ENCODE measurements at regions not wholly inside any gene's neighbourhood (a gene's known extent, or its start where the extent isn't known, plus 50 kb on each side); places are given as distances from the start of the nearest gene placed in this dataset.

DNA sequence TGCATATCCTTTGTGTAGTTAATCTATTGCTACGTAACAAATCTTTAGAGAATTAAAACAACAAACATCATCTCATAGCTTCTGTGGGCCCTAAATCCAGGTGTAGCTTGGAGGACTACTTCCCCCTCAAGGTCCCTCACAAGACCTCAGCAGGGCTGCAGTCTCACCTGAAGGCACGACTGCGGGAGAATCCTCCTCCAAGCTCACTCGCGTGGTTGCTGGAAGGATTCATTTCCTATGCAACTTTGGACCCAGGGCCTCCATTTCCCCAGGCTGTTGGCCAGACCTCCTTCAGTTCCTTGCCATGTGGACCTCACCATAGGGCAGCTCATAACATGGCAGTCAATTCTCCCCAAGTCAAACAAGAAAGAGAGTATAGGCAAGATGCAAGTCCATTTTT is 140.4 kb downstream of the OAT start:
- Histone ChIP-seq H3K9me3 (no peaks in the 10 kb centered on the region), H3K36me3 (no peaks in the 10 kb centered on the region), H3K27ac (no peak overlapping the region), H3K4me1 (no peaks in the 10 kb centered on the region), H3K27me3 (no peaks in the 10 kb centered on the region), H3K4me3 (no peak overlapping the region)
- DNase-seq = peak in 1 of 3 donors; percentile 15
- intact Hi-C loops (cut with DNase I) = no loop called here
- no peak for ATAC-seq
- TF ChIP-seq, protein P1, sequence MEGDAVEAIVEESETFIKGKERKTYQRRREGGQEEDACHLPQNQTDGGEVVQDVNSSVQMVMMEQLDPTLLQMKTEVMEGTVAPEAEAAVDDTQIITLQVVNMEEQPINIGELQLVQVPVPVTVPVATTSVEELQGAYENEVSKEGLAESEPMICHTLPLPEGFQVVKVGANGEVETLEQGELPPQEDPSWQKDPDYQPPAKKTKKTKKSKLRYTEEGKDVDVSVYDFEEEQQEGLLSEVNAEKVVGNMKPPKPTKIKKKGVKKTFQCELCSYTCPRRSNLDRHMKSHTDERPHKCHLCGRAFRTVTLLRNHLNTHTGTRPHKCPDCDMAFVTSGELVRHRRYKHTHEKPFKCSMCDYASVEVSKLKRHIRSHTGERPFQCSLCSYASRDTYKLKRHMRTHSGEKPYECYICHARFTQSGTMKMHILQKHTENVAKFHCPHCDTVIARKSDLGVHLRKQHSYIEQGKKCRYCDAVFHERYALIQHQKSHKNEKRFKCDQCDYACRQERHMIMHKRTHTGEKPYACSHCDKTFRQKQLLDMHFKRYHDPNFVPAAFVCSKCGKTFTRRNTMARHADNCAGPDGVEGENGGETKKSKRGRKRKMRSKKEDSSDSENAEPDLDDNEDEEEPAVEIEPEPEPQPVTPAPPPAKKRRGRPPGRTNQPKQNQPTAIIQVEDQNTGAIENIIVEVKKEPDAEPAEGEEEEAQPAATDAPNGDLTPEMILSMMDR (IDR thresholded peaks at IDR 0.05) = no peak
- TF ChIP-seq POLR2A (IDR thresholded peaks at IDR 0.05) = no peak
- WGBS (ENCODE audit: insufficient coverage, low coverage, low lambda C conversion rate, missing lambda C conversion rate) = no CpG with 5 or more reads among the region's 5 CpGs

DNA sequence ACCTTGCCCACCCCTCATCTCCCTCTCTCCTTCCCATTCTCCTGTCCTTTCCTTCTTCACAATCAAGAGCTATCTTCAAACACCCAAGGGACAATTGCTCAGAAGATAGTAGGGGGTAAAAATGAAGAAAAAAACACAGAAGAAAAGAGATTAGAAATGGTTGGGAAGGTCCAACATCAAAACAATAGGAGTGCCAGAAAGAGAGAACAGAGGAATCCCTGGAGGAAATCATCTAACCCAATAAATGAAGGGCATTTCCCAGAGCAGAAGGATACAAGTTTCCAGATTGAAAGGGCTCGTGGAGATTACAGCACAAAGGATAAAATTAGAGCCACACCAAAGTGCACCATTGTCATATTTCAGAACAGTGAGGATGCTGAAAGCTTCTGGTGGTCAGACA is 145.6 kb downstream of the OAT start:
- ATAC-seq (no peak), DNase-seq (no peak)
- TF ChIP-seq, protein P1 (IDR thresholded peaks at IDR 0.05) = no peak
- no peak for TF ChIP-seq POLR2A (IDR thresholded peaks at IDR 0.05)
- Histone ChIP-seq H3K27me3 (no peaks in the 10 kb centered on the region), H3K9me3 (peaks cover 0 to 4% (median 0%) of the 10 kb centered on the region in 4 donors), H3K4me1 (no peaks in the 10 kb centered on the region), H3K27ac (no peak overlapping the region), H3K4me3 (no peak overlapping the region), H3K36me3 (no peaks in the 10 kb centered on the region)
- 13% methylated on average over 1 of the region's 1 CpG for WGBS (ENCODE audit: insufficient coverage, low coverage, low lambda C conversion rate, missing lambda C conversion rate)
- intact Hi-C loops (cut with DNase I) = no loop called here

DNA sequence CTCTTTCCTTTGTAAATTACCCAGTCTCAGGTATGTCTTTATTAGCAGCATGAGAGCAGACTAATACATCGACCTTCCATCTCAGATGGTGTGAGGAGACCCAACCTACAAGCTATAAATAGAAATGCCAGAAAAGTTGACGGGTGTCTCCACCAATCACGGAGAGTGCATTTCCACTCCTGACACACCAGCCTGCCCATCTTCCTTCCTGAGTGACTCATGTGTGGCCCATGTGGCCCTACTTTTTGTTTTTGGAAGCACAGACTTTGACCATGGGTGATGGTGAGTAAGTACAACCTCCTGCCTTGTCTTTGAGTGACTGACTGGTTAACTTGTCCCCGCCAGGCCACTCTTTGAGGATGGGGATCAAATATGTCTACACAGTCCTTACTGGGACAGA is 147.0 kb downstream of the OAT start:
- intact Hi-C loops (cut with DNase I) = no loop called here
- no peaks in the 10 kb centered on the region for H3K36me3 ChIP-seq
- no peak for ATAC-seq
- no peaks in the 10 kb centered on the region for H3K27me3 ChIP-seq
- TF ChIP-seq, protein P1 (IDR thresholded peaks at IDR 0.05) = no peak
- TF ChIP-seq POLR2A (IDR thresholded peaks at IDR 0.05) = no peak
- no peak for DNase-seq
- WGBS (ENCODE audit: insufficient coverage, low coverage, low lambda C conversion rate, missing lambda C conversion rate) = 76% methylated on average over 4 of the region's 4 CpGs
- no peak overlapping the region for H3K4me3 ChIP-seq
- H3K4me1 ChIP-seq = no peaks in the 10 kb centered on the region
- no peak overlapping the region for H3K27ac ChIP-seq
- peaks cover 0 to 4% (median 0%) of the 10 kb centered on the region in 4 donors for H3K9me3 ChIP-seq

DNA sequence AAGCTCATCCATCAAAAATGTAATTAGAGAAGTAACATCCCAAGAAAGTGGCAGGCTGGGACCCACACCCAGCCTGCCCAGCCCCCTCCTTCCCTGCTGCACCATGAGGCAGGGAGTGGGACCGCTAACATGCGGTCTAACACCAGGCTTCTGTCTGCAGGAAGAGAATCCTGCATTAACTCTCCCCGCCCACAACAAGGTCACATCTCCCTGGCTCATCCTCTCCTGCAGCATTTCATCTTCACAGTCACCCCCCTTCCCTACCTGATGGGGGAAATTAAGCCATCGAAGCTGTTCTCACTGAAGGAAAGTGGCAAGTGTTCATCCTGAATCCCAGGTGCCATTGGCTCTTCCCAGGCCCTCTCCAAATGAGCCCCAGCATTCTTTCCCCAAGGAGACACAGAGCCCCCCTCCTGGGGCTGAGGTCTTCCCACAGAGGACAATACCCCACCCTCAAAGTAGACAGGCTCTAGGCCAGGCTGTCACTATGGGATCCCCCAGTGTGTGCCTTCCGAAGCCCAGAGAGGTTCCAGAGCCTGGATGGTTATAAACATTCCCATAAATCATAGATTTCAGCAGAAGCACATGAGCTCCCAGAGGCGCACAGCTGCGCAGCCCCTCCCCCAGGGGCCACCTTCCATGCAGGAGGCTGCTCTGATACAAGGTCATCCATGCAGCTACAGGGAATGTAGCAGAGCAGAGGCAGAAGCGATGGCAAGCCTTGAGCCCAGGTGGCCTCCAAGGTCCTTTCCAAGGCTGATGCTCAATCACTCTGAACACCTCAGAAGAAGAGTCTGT is 148.0 kb downstream of the OAT start:
- Histone ChIP-seq H3K27me3 (no peaks in the 10 kb centered on the region), H3K27ac (no peak overlapping the region), H3K9me3 (peaks cover 0 to 4% (median 0%) of the 10 kb centered on the region in 4 donors), H3K4me3 (no peak overlapping the region), H3K4me1 (no peaks in the 10 kb centered on the region), H3K36me3 (no peaks in the 10 kb centered on the region)
- no peak for TF ChIP-seq POLR2A (IDR thresholded peaks at IDR 0.05)
- TF ChIP-seq, protein P1 (IDR thresholded peaks at IDR 0.05) = no peak
- intact Hi-C loops (cut with DNase I) = no loop called here
- 80% methylated on average over 1 of the region's 8 CpGs for WGBS (ENCODE audit: insufficient coverage, low coverage, low lambda C conversion rate, missing lambda C conversion rate)
- DNase-seq = peak in 1 of 3 donors; percentile 6
- ATAC-seq = no peak
